ENCODE measurements at regions not wholly inside any gene's neighbourhood (a gene's known extent, or its start where the extent isn't known, plus 50 kb on each side); places are given as distances from the start of the nearest gene placed in this dataset.

GRCh38 chr12:14308516-14308915, 57.0 kb upstream of the ATF7IP start:
- H2AK5ac ChIP-seq (ENCODE audit: insufficient read length, low read length) = no peak overlapping the region
- no peak overlapping the region for H3K56ac ChIP-seq (ENCODE audit: insufficient read length, low read depth, low read length)
- Mint-ChIP-seq H3K4me1 (no peaks in the 10 kb centered on the region), H3K27ac (no peak overlapping the region), H3K27me3 (ENCODE audit: low read depth) (no peaks in the 10 kb centered on the region), H3K4me3 (no peak overlapping the region), H3K36me3 (ENCODE audit: insufficient read depth in 1 of 3, low read depth in 3 of 3) (peaks cover 0 to 16% (median 0%) of the 10 kb centered on the region in 3 experiments; a peak in 4 of 7 replicates), H3K9me3 (peaks cover 2 to 4% of the 10 kb centered on the region in 2 experiments; a peak in 2 of 5 replicates)
- no peak overlapping the region for H2BK20ac ChIP-seq (ENCODE audit: low read depth, low read length, poor library complexity, severe bottlenecking)
- no peaks in the 10 kb centered on the region for H3K27me3 ChIP-seq (ENCODE audit: insufficient read depth, low read length)
- H3K4me2 ChIP-seq (ENCODE audit: insufficient read depth, insufficient read length, low read length) = no peak overlapping the region
- no peak overlapping the region for H3K4ac ChIP-seq (ENCODE audit: low read depth, low read length)
- H4K20me1 ChIP-seq (ENCODE audit: control insufficient read depth, insufficient read depth, insufficient read length) = no peaks in the 10 kb centered on the region
- H2AFZ ChIP-seq (ENCODE audit: low read length) = no peak overlapping the region
- no peaks in the 10 kb centered on the region for H3K79me2 ChIP-seq (ENCODE audit: insufficient read depth, low read length)
- no peak overlapping the region for H2BK15ac ChIP-seq (ENCODE audit: low read depth, low read length)
- H2BK5ac ChIP-seq (ENCODE audit: insufficient read length, low read length) = no peak overlapping the region
- no peaks in the 10 kb centered on the region for H3K79me1 ChIP-seq (ENCODE audit: insufficient read depth, low read depth, low read length, poor library complexity, severe bottlenecking)
- no peak overlapping the region for H2BK12ac ChIP-seq (ENCODE audit: insufficient read length, low read depth, low read length)
- H3T11ph ChIP-seq (ENCODE audit: low read length) = no peak overlapping the region
- H3K14ac ChIP-seq (ENCODE audit: insufficient read depth, low read length) = no peak overlapping the region
- no peak overlapping the region for H3K23ac ChIP-seq (ENCODE audit: insufficient read length, low read depth, low read length)
- TF ChIP-seq CTCF (conservative IDR thresholded peaks at IDR 0.05) = no peak
- no peak overlapping the region for H3K9ac ChIP-seq (ENCODE audit: extremely low read depth, insufficient read length, low read length)
- H3K23me2 ChIP-seq (ENCODE audit: insufficient read length, low read depth, low read length, poor library complexity, severe bottlenecking) = no peaks in the 10 kb centered on the region
- no peak overlapping the region for H4K91ac ChIP-seq (ENCODE audit: insufficient read length, low read depth, low read length)
- WGBS (ENCODE audit: extremely low coverage, insufficient read length, low lambda C conversion rate) = no CpG with 5 or more reads among the region's 4 CpGs
- H4K5ac ChIP-seq (ENCODE audit: insufficient read length, low read depth, low read length) = no peak overlapping the region
- no peak overlapping the region for H4K8ac ChIP-seq (replicated peaks; ENCODE audit: insufficient read length, low read depth, low read length)
- DNase-seq = no peak
- no peaks in the 10 kb centered on the region for H3K9me3 ChIP-seq (ENCODE audit: control insufficient read depth, low read depth, low read length)
- H3K4me1 ChIP-seq (ENCODE audit: insufficient read depth, low read length) = no peaks in the 10 kb centered on the region
- no peak overlapping the region for H3K18ac ChIP-seq (ENCODE audit: insufficient read length, low read depth, low read length)
- H3K27ac ChIP-seq (ENCODE audit: insufficient read length, low read depth, low read length) = no peak overlapping the region
- no peak overlapping the region for H2BK120ac ChIP-seq (ENCODE audit: low read depth, low read length, poor library complexity, severe bottlenecking)
